C1 segment of cervical spinal cord (tissue), 14 donors: ENCODE measurements at regions not wholly inside any gene's neighbourhood (a gene's known extent, or its start where the extent isn't known, plus 50 kb on each side); places are given as distances from the start of the nearest gene placed in this dataset.
A peak's percentile ranks its signal among the peaks of the same experiment; 100 is the strongest.
"Not testable (repeated sequence)": the region's sequence is repeated elsewhere in the genome, so short reads cannot be mapped to it uniquely, and the experiment has no call there.

Source experiments
- DNase-seq, 14 donors: peaks; one replicate each; lab custom pipeline; 2025; lab: John Stamatoyannopoulos, UW

DNA sequence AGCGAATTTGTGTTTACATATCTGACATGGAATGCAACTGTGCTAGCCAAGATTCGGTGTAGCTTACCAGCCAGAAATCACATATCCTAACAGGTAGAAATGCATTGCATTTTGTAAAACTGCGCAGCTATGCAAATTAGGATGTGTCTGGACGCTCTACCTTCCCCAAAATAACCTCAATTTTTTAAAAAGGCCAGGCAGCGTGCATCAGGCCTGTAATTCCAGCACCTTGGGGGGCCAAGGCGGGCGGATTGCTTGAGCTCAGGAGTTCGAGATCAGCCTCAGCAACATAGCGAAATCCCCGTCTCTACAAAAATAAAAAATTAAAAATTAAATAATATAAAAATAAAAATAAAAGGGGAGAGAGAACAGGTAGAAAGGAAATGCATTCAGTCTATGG, 305.0 kb downstream of the TYW1 start:
- DNase-seq, result no peak

DNA sequence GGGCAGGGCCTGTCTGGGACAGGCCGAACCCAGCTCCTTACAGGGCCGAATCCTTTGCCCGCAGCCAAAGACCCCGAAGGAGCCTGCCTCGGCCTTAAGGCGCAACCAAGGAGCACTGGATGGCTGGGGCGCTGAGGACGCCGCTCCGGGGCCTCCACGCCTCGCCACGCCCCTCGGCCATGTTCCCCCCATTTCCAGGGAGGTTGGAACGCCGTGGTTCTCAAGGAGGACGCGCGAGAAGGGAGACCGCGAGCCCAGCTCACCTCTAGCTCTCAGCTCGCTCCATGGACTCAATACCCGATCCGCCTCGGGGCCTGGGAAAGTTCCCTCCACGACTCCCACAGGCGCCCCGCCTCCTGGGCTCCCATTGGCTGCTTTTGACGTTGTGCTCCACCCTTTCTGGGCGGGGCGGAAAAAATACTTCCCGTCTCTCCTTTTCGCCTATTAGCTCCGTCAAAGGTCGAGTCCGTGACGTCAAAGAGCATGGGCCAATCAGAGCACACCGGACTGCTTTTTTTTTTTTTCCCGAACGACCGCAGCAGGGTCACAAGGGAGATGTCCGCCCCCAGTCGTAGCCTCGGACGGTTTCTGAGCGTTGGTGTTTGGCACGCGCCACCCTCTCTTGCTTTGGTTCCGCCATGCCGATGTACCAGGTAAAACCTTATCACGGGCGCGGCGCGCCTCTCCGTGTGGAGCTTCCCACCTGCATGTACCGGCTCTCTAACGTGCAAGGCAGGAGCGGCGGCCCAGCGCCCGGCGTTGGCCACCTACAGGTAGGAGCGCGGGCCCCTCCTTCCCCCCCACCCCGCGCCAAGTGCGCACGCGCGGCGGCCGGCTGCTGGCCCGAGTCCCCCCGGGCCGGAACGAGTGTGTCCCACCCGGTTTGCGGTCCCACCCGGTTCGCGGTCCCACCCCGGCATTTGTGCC, 305.7 kb downstream of the TYW1 start:
- peak; percentile 83 to 98 (median 94) for DNase-seq

- not testable (repeated sequence) for DNase-seq
These were observed 308.2 kb downstream of the TYW1 start for GRCh38 chr7:67304846-67305245.

DNA sequence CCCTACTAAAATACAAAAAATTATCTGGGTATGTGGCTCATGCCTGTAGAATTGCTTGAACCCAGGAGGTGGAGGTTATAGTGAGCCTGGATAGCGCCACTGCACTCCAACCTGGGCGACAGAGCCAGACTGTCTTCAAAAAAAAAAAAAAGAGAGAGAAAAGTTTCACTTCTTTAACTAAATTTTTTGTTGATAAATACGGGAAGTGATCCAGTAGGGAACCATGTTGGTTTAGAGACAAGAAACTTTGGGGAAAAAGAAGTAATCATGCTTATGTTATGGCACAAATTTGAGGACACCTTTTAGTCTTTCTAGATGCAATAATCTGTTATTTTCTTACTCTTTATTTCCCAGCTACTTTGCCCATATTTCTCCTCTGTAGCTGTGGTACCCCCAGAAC, 309.7 kb downstream of the TYW1 start:
- DNase-seq, result no peak

DNA sequence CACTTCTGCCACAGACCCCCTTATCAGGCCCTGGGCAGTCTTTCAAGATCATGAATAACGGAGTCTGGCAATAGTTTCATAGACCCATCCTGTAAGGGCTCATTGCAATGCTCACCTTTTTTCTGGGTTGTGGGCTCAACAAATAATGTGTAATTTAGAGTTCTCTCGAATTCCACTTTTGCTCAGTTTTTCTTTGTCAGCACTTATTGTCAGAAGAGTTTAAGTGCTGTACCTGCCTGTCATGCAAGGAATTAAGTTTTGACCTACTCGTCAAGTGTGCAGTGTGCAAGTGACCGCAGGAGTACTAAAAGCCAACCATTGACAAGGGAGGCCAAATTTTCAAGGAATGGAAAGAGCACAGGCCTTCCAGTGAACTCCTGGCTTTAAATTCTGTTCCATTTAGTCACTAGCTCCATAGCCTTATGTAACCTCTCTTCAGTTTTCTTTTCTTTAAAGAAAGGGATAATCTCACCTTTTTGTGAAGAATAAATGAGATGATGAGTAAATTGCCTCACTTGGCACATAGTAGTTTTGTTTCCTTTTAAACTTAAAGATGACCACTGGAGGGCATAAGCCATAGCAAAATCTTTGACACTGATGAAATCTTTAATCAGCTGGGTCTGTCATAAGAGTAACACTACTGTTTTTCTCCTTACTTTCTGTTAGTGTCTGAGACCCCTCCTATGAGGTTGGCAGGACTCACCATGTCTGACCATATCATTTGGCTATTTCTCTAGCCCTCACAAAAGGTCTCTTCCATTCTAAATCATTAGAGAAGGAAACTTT, 313.3 kb downstream of the TYW1 start:
- no peak for DNase-seq

- no peak for DNase-seq
These were observed 315.3 kb downstream of the TYW1 start for GRCh38 chr7:67311901-67312300.

- DNase-seq, result no peak
These were observed 316.6 kb downstream of the TYW1 start for GRCh38 chr7:67313213-67313612.

DNA sequence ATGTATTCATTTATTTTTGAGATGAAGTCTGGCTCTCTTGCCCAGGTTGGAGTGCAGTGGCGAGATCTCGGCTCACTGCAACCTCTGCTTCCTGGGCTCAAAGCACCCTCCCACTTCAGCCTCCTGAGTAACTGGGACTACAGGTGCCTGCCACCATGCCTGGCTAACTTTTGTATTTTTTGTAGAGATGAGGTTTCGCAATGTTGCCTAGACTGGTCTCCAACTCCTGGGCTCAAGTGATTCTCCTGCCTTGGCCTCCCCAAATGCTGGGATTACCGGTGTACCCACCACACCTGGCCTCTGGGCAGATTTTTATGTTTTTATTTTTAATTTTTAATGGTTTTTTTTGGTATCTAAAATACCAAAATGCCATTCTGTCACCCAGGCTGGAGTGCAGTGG, 320.3 kb downstream of the TYW1 start:
- DNase-seq, result not testable (repeated sequence)

DNA sequence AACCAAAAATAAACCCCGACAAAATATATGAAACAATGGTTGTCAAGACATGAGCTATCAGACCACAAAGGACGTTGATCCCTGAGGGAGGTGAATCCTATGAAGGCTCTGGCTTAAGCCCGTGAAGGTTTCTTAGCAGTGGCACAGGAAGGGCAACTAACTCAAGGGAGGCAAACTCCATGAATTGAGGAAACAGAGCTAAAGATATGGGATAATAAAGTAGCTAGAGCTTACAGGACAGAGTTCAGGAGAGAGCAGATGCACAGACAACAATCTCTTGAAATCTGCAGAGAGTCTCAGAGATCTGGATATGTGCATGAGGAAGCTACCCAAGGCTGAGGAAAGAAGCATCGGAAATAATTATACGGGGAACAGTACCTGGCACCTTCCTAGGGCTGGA, 331.6 kb downstream of the TYW1 start:
- not testable (repeated sequence) for DNase-seq

DNA sequence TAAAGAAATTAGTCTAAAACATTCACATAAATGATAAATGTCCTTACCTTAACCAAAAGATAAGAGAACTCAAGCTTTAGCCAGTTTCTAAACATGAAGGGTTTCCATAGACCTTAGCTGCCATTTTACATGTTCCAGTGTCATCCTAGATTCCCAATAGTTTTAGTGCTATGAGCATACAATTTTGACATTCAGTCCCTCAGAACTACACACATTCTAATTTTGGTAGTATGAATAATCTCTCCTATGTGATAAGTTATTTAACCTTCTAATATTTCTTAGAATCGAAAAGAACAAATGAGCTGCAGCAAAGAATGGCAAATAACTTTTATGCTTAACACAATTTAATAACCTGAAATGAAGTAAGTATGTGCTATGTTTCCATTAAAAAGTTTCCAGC, 338.5 kb downstream of the TYW1 start:
- not testable (repeated sequence) for DNase-seq

DNA sequence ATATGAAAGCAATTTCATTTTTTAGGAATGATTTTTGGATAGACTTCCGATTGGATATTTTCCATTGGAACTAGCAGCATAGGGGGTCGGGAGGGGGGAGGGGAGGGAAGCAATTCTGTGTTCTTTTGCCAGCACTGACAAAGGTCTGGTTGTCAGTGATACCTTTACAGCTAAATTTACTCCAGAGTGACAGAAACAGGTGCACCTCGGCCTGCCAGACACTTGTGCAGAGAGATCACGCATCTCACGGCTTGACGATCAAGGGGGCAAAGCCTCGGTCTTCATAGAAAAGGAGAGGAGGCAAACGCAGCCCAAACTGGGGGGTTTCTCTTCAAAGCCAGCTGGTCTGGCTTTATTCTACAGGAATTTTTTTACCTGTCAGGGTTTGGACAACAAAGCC, 339.0 kb downstream of the TYW1 start:
- DNase-seq, result not testable (repeated sequence)

GRCh38 chr7:67338545-67338944, 341.9 kb downstream of the TYW1 start:
- not testable (repeated sequence) for DNase-seq

GRCh38 chr7:67341153-67341768, 344.6 kb downstream of the TYW1 start:
- DNase-seq, result no peak

- DNase-seq, result no peak
These were observed 346.5 kb downstream of the TYW1 start for GRCh38 chr7:67343114-67343513.

GRCh38 chr7:67343572-67343971, 346.9 kb downstream of the TYW1 start:
- no peak for DNase-seq

DNA sequence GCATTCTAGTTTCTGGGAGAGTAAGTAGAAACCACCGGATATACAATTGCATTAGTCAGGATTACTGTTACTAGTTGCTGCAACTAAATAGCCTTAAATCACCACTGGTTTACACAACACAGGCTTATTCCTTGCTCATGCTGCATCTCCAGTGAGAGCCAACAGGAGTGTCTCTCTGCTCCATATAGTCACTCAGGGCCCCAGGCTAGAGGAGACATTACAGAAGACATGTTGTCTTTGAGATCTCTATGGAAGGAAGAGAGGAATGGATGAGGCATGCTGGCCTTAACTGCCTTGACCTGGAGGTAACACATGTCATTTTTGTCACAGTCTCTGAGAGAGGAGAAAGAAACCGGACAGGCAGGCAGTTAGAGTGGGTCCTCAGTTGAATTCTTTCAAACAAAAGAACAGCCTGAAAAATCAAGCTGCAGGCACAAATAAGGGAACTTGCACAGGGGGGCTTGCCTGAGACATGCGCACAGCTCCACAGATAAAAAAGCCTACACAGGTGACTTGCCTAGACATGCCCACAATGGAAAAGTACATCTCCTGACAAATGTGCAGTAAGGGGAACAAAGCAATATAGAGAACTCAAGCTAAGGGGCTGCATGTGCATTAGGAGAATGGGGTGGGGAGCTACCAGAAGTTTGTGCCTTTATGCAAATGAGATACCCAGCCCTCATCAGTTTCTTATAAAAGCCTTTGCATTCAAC, 348.0 kb downstream of the TYW1 start:
- no peak for DNase-seq

- no peak for DNase-seq
These were observed 349.5 kb downstream of the TYW1 start for GRCh38 chr7:67346126-67346525.

DNA sequence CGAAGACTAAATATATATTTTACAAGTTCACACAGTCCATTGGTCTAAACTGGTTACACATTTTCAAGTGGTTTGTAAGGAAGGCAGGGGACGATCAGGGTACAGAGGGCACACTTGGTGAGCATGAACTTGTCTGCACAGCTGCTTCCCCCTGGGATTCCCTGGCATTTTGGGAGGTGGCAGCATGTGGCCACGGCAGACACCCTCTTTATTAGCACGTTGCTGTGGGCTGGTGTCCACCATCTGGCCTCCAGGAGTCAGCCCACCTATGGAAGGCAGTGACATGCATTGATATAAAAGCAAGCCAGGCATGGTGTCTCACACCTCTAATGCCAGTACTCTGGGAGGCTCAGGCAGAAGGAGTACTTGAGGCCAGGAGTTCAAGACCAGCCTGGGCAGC, 350.2 kb downstream of the TYW1 start:
- DNase-seq, result no peak

GRCh38 chr7:67348171-67348570, 351.5 kb downstream of the TYW1 start:
- no peak for DNase-seq

- DNase-seq, result not testable (repeated sequence)
These were observed 361.0 kb downstream of the TYW1 start for GRCh38 chr7:67357653-67358052.

DNA sequence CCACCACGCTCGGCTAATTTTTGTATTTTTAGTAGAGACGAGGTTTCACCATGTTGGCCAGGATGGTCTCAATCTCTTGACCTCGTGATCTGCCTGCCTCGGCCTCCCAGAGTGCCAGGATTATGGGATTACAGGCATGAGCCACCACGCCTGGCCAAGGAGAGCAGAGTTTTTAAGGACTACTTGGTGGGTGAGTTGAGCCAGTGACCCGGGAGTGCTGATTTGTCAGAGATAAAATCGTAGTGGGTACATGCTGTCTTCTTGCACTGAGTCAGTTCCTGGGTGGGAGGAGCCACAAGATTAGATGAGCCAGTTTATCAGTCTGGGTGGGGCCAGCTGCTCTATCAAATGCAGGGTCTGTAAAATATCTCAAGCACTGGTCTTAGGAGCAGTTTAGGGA, 361.7 kb downstream of the TYW1 start:
- DNase-seq, result not testable (repeated sequence)

DNA sequence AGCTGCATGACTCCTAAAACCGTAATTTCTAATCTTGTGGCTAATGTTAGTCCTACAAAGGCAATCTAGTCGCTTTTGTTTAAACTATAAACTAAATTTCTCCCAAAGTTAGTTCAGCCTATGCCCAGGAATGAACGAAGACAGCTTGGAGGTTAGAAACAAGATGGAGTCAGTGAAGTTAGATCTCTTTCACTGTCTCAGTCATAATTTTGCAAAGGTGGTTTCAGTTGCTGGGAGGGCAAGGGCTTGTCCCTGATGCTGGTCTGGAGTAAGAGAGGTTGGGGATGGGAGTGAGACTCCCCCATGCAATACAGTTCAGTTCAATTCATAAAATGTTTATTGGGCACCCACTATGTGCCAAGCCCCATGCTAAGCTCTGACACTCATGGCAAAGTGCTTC, 362.1 kb downstream of the TYW1 start:
- not testable (repeated sequence) for DNase-seq
